RWPE2 (cell line): ENCODE measurements at regions not wholly inside any gene's neighbourhood (a gene's known extent, or its start where the extent isn't known, plus 50 kb on each side); places are given as distances from the start of the nearest gene placed in this dataset.

ENCODE experiments used
- ATAC-seq: fragments of 200-7000 bp; cut with Tn5 transposase; 3 replicates; pipeline ENCODE4 v1.9.1; 2021; ENCODE audit warnings: low read depth
- DNase-seq: peaks from one replicate; pipeline ENCODE4 v3.0.0-alpha.2; 2020; ENCODE audit warnings: low spot score
- H3K27ac ChIP-seq: fragments of 450-650 bp; 2 replicates; pipeline ENCODE4 v1.5.1; 2017; ENCODE audit warnings: mild to moderate bottlenecking; ENCODE audit not compliant: poor library complexity, severe bottlenecking
- H3K27me3 ChIP-seq: fragments of 250-450 bp; sonication (Bioruptor Pico); 2 replicates; pipeline ENCODE4 v1.5.1; 2021; ENCODE audit warnings: mild to moderate bottlenecking, moderate library complexity; ENCODE audit not compliant: insufficient read depth, poor library complexity, severe bottlenecking
- H3K36me3 ChIP-seq: fragments of 250-450 bp; sonication (Bioruptor Pico); 2 replicates; pipeline ENCODE4 v1.5.1; 2020; ENCODE audit warnings: low read depth, mild to moderate bottlenecking, moderate library complexity
- H3K4me1 ChIP-seq: fragments of 250-450 bp; sonication (Bioruptor Pico); 2 replicates; pipeline ENCODE4 v1.5.1; 2021; ENCODE audit warnings: mild to moderate bottlenecking, moderate library complexity; ENCODE audit not compliant: insufficient read depth, poor library complexity, severe bottlenecking
- H3K4me3 ChIP-seq: fragments of 250-450 bp; sonication (Bioruptor Pico); 2 replicates; pipeline ENCODE4 v1.5.1; 2021; ENCODE audit warnings: mild to moderate bottlenecking, moderate library complexity; ENCODE audit not compliant: severe bottlenecking
- H3K9me3 ChIP-seq: fragments of 250-450 bp; sonication (Bioruptor Pico); 2 replicates; pipeline ENCODE4 v1.5.1; 2021; ENCODE audit warnings: mild to moderate bottlenecking, moderate library complexity; ENCODE audit not compliant: severe bottlenecking
- TF ChIP-seq, protein P1 (sequence below): fragments of 450-650 bp; IDR thresholded peaks from one replicate; pipeline ENCODE4 v1.5.1; 2017; ENCODE audit warnings: mild to moderate bottlenecking, moderate library complexity; ENCODE audit not compliant: poor library complexity, severe bottlenecking

DNA sequence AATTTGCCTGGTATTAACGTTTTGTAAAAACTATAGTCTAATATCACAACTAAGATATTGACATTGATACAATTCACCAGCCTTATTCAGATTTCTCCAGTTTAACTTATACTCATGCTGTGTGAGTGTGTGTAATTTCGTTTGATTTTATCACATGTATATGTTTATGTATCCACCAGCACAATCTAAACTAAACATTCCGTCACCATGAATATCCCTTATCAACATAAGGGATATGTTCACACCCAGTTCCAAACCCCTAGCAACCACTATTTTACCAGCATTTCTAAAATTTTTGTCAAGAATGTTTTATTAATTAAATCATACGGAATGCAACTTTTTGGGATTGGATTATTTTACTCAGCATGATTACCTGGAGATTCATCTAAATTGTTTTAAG is 450.3 kb downstream of the FBXO15 start:
- TF ChIP-seq, protein P1, sequence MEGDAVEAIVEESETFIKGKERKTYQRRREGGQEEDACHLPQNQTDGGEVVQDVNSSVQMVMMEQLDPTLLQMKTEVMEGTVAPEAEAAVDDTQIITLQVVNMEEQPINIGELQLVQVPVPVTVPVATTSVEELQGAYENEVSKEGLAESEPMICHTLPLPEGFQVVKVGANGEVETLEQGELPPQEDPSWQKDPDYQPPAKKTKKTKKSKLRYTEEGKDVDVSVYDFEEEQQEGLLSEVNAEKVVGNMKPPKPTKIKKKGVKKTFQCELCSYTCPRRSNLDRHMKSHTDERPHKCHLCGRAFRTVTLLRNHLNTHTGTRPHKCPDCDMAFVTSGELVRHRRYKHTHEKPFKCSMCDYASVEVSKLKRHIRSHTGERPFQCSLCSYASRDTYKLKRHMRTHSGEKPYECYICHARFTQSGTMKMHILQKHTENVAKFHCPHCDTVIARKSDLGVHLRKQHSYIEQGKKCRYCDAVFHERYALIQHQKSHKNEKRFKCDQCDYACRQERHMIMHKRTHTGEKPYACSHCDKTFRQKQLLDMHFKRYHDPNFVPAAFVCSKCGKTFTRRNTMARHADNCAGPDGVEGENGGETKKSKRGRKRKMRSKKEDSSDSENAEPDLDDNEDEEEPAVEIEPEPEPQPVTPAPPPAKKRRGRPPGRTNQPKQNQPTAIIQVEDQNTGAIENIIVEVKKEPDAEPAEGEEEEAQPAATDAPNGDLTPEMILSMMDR: no peak
- H3K4me1 ChIP-seq: peaks cover 4% of the 10 kb centered on the region
- no peak for DNase-seq
- ATAC-seq: no peak
- no peaks in the 10 kb centered on the region for H3K36me3 ChIP-seq
- no peak overlapping the region for H3K27ac ChIP-seq
- no peaks in the 10 kb centered on the region for H3K27me3 ChIP-seq
- H3K4me3 ChIP-seq: no peak overlapping the region
- H3K9me3 ChIP-seq: no peaks in the 10 kb centered on the region

DNA sequence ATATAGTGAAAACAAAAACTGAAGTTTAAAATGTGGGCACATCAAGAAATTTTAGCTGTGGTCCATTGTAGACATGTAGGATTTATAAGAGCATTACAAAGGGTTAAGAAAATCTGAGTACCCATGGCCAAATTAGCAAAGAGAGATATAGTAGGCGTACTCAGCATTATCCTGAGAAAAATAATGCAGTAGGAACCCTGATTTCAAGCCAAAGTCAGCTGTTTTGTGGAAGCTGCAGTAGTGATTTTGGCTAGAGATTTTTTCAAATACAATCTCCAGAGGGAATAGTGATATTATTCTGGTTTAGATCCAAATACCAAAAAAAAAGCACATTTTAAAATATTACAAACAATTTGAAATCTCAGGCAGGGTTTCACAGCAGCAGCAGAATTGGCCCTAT is 450.9 kb downstream of the FBXO15 start:
- Histone ChIP-seq H3K27me3 (no peaks in the 10 kb centered on the region), H3K36me3 (no peaks in the 10 kb centered on the region), H3K4me3 (no peak overlapping the region), H3K27ac (no peak overlapping the region), H3K9me3 (no peaks in the 10 kb centered on the region), H3K4me1 (peaks cover 4% of the 10 kb centered on the region)
- DNase-seq (no peak), ATAC-seq (no peak)
- TF ChIP-seq, protein P1: no peak

DNA sequence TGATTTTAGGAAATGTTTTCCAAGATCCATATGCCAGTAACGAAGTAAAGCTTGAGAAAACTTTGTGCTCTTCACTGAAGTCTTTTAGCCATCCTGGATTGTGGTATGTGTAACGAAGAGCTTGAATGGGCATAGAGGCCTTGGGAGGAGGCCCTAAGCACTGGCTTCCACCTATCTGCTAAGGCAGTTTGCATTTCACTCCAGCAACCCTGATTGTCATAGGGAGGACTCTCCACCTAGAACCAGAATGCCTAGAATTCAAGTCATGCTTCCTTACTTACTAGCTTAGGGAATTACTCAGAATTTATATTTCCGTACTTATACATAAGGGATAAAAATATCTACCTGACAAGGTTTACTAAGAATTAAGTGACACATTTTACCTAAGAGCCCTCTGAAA is 451.5 kb downstream of the FBXO15 start:
- peaks cover 5% of the 10 kb centered on the region for H3K4me1 ChIP-seq
- TF ChIP-seq, protein P1: no peak

DNA sequence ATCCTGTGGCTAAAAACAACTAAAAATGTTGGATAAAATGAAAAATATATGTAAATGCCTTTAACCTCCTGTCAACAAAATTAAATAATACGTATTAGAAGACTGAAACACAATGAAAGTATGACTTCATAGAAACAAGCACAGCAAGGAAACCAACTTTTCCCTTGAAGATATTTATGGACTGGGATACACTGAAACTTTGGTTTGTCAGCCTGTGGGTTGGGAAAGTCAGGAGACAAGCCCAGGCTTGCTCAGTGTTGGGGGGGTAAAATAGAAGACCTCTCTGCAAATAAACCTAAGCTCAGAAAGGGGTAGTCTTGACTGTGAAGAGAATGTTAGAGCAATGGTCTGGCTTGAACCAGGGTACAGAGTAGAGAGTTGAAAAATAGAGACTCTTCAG is 454.5 kb downstream of the FBXO15 start:
- ATAC-seq (no peak), DNase-seq (no peak)
- Histone ChIP-seq H3K9me3 (no peaks in the 10 kb centered on the region), H3K27ac (no peak overlapping the region), H3K4me1 (peaks cover 30% of the 10 kb centered on the region), H3K4me3 (no peak overlapping the region), H3K36me3 (no peaks in the 10 kb centered on the region), H3K27me3 (no peaks in the 10 kb centered on the region)
- TF ChIP-seq, protein P1: no peak

More for the DNA sequence above, 451.5 kb downstream of the FBXO15 start:
- ATAC-seq: no peak
- Histone ChIP-seq H3K4me3 (no peak overlapping the region), H3K27me3 (no peaks in the 10 kb centered on the region), H3K27ac (no peak overlapping the region), H3K9me3 (no peaks in the 10 kb centered on the region), H3K36me3 (no peaks in the 10 kb centered on the region)
- no peak for DNase-seq

DNA sequence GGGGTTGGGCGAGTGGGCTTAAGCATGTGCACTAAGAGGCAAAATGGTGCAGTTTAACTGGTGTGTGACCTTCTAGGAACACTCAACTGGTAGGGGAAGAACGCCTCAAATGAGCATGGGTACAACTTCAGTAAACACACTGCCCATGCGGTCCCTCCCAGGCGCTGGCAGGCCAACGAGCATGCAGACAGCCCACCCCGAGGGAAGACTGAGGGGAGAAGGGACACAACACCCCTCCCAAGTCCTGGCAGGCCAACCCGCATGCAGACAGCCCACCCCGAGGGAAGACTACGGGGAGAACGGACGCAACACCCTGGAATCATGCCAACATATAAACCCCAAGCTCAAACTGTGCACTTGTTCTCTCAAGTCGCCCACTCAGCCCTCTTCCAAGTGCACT is 456.0 kb downstream of the FBXO15 start:
- H3K27ac ChIP-seq: no peak overlapping the region
- H3K4me1 ChIP-seq: peaks cover 30% of the 10 kb centered on the region
- DNase-seq (no peak), ATAC-seq (no peak)
- no peaks in the 10 kb centered on the region for H3K9me3 ChIP-seq
- H3K4me3 ChIP-seq: no peak overlapping the region
- H3K27me3 ChIP-seq: no peaks in the 10 kb centered on the region
- H3K36me3 ChIP-seq: no peaks in the 10 kb centered on the region
- TF ChIP-seq, protein P1: no peak
